Dedifferentiated amniotic fluid mesenchymal stem cell (primary cell): ENCODE measurements at regions not wholly inside any gene's neighbourhood (a gene's known extent, or its start where the extent isn't known, plus 50 kb on each side); places are given as distances from the start of the nearest gene placed in this dataset.

Source experiments
- DNase-seq: peaks from one replicate; pipeline ENCODE4 v3.0.0-alpha.2; 2016; ENCODE audit errors: extremely low spot score

DNA sequence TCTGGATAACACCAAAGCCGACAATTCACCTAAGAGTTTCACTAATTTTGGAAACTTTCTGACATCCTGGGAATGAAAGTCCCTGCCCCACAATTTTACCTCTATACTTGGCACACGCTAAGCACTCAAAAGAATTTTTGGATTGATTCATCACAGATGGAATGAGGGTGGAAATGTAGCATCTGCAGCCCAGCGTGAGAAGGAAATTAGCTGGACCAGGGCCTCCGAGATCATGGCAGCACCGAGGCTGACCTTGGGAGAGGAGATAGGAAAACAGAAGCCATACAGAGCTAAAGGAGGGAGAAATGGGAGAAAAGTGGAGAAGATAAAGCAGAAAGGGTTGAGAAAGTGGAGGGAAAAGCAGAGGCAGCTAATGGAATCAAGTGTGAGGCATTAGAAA, 606.6 kb upstream of the DPP6 start:
- DNase-seq: no peak

DNA sequence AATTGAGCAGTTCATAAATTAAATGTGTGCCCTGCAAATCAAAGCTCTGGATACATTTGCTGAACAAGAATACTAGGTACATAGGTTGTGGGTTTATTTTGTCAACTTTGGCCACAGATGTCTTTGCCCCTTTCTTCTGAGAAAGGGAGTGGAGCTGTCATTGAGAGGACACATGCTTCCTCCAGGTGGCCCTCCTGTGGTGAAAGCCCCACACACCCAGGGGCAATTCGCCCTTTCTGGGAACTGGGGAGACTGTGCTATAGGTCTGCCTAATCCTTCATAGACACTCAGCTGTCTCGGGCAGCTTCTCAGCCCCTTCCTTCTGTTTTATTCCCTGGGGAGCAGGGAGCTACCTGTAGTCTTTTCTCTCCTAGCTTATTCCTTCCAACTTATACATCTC, 605.7 kb upstream of the DPP6 start:
- DNase-seq: no peak

DNA sequence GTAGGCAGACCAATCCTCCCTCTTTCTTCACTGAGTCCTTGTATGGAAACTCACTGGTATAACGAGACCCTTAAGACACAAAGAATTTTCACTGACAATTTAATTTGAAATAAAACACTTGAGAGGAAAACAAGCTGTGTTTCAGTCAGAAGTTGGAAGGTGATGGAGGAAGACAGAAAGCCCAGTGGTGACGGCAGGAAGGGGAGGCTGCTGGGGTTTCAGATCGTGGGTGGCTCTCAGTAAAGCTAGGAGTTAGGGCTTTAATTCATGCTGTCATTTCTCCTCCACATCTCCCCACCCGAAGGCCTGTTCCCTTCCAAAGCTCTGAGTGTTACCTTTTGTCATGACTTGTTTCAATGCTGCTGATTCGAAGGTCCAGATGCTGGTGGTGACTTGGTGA, 605.2 kb upstream of the DPP6 start:
- DNase-seq: no peak

DNA sequence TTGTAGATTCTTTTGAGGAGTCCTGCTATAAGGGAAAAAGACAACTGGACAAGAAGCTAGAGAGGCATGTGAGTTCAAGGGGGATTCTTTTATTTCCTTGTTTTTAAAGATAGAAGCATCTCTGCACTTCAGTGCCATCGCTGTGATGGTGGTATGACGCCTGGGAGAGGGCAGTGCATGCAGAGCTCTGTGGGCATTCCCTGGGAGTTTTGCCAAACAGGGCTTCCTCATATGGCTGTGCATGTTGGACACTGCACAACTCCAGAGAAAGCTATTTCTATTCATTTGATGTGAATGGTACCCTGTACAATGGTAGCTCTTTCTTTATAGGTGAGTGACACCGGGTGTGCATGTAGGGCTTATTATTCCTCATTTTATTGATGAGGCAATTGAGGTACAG, 599.5 kb upstream of the DPP6 start:
- DNase-seq: no peak

DNA sequence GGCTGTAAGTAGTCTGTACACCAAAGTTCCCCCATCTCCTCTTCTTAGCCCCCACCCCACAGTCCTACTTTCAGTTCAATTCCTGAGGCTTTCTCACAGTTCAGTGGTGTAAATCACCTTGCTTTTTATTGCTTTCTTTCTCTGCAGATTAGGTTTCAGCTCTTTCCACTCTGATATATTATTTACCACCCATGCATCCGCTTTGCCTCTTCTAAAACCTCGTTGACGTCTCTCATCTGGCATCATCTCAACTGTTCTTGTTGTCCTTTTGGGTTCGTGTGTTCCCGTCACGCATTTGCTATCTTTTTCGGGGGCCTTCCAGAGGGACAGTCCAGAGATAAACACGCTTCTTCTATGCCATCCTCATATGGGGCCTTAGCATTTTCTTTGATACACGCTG, 597.9 kb upstream of the DPP6 start:
- DNase-seq: no peak

DNA sequence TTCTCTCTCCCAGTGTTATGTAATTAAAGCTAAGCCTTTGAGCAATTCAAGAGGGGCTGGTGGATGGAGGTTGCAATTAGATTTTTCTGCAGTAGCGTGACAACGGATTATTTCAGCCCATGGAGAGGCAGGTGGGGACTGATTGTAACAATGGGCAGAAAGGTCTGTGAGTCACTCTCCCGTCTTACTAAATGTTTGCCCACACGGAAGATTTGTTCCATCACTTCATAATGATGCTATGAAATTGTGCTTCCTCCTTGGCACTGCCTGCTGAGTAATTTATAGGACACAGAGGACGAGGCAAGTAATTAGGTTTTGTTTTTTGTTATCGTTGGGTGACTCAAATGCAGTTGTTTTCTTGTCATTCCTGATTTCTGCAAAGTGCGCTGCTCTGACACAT, 594.5 kb upstream of the DPP6 start:
- DNase-seq: no peak

DNA sequence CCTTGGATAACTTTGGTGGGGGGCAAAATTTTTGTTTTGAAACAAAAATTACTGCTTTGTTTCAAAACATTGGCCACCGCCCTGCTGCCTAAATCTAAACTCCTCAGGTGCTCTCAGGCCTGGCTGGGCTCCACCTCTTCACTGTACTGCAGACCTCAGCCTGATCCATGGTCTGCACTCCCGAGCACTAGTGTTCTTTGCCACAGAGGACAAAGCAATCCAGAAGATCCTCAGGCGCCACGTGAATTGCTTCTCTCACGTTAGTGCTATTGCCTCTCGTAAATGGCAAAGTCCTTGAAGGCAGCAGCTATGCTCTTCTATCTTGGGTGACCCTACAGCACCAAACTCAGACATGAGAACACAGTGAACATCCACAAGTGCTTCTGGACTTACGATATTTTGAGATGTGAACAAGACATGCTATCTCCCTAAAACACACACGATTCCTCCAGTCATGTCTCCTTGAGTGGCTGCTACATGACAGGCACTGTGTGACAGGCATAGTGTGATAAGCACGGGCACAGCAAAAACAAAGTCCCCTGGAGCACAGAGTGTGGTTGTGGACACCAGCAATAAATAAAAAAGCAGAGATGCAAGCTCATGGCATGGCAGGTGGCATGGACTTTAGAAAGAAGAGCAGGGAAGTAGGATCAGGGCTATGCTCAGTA, 582.1 kb upstream of the DPP6 start:
- no peak for DNase-seq

DNA sequence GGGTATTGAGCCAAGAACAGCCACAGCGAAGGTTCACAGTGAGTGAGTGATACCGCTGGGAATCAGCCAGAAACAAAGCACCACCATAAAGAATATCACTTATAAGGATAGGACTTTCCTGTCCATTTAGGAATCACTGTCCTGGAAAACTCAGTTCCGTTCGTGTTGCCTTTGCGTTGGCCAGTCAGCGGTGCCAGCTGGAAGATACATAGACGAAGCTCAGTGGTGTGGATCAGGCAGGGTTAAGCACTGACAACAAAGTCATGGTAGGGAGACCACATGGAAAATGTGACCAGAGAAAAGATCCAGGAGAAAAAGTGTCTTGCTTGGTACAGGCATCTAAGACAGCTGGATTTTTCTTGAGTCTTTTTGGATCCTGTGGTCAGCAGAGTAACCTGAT, 579.7 kb upstream of the DPP6 start:
- no peak for DNase-seq

DNA sequence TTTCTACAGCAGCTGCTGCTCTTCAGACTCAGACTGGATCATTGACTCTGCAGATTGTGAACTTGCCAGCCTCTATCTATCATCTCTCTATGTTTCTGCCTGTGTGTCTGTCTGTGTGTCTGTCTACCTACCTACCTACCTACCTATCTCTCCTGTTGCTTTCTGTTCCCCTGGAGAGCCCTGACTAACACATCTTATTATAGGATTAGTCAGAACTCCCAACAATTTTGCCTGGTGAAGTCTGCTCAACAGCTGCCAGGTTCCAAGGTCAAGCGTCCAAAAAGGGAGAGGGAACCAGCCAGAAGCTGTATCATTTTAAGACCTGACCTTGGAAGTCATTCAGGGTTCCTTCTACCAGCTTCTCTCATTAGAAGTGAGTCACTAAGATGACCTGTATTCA, 579.0 kb upstream of the DPP6 start:
- DNase-seq: no peak

DNA sequence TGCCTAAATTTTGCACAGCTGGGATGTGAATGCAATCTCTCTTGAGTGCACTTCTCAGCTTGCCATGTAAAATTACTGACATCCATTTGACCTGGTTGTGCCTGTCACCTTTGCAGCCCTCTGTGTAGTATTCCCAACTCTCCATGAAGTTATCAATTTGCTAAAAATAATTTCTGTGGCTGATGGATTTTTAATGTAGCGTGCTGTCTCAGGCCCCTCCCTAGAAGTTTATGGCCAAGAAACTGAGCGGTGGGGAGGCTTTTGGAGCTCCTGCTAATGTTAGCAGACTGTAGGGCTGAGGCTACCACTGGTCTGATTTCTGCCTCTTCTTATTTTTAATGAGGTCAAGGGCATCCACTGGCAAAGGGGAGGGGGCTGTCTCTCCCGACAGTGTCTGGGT, 577.0 kb upstream of the DPP6 start:
- DNase-seq: no peak

DNA sequence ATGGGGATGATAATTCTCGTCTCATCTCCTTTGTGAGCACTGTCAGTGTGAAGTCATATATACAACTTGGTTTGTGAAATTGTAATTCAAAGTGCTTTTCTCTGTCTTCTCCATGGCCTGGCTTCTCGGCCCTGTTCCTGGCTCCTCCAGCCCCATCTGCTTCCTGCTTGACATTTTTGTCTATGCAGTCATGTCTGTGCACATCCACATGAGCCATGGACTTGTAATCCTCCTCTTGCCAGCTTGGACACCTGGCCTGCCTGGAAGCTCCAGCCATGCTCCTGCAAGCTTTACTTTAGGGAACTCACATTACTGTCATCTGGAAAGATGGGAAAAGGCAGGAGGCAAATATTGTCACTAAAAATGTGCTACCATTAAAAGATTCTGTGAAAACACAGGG, 576.0 kb upstream of the DPP6 start:
- no peak for DNase-seq

DNA sequence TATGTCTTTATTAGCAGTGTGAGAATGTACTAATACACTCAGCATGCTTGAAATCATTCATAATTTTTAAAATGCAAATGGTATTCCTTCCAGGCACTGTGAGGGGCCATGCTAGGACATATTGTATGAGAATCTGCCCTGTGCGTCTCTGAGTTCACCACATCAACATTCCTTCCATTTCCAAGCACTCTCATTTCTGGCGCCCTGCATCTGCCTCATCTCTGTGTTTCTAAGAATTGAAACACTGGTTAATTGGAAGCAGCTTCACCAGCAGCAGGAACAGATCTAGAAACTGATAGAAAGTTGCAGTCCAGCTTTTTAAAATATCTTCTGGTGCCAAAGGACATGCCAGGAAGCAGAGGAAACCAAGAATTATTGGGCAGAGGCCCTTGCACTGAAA, 555.9 kb upstream of the DPP6 start:
- no peak for DNase-seq

DNA sequence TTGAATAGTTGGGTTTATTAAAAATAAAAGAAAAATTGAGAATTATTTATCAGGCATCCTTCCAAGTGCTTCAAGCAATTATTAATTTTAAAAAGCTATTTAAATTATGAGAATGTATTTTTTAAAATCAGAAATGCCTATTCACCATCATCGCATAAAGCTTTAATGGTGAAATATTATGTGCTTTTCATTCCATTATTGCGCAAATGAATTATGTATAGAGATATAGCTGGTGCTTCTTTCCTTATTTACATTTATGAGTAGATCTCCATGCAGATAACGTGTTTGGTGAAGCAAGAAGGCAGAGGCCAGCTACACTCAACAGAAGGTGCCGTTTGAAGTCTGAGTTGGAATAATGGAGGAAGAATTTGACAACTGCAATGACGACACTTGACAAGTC, 549.1 kb upstream of the DPP6 start:
- DNase-seq: no peak

DNA sequence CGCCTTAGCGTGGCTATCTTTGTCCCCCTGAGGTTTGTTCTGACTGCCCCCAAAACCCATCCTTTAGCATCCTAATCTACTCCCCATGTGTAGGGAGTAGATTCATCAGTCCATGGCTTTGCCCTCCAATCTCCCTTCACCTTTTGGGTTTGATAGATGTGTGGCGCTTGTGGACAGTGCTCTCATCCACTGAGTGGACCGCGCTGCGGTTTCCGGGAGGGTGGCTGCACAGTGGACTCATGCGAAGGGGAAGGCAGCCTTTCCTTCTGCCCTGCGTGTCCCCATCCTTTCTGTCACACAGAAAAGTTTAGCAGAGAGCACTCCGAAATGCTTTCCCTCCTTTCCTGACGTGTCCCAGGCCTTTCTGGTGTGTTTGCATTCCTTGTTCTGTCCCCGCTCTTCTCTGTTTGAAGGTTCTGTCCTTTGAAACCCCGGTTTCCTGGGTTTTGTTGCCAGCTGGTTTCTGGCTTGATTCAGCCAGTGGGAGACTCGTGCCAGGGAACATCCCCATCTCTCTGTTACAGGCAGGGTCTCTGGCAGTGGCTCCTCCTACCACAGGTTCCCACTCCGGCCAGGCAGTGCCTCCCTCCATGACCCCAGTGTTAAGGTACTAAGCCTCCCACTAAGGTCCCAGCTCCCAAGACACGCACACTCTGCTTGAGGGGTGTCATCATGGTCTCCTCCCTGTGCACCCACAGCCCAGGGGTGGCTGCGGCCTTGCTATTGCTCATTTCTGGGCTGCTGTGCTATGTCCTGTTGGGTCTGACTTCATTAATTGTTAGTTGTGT, 547.7 kb upstream of the DPP6 start:
- DNase-seq: no peak

DNA sequence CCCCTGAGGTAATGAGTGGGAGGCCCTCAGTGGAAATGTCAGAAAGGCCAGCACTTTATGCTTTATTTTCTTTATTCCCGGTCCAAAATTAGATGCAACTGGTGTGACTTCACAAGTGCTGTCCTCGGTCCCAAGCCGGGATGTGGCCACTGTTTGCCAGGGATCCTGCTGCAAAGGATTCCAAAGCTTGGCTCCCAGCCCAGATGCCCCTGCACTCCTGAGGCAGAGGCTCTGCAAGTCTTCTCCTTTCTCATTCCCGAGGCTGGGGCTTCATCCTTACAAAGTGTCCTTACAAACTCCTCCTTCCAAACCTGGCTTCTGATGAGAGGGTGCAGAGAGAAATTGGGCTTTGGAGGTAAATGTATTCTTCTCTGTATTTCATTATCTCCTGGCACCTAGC, 544.3 kb upstream of the DPP6 start:
- no peak for DNase-seq

DNA sequence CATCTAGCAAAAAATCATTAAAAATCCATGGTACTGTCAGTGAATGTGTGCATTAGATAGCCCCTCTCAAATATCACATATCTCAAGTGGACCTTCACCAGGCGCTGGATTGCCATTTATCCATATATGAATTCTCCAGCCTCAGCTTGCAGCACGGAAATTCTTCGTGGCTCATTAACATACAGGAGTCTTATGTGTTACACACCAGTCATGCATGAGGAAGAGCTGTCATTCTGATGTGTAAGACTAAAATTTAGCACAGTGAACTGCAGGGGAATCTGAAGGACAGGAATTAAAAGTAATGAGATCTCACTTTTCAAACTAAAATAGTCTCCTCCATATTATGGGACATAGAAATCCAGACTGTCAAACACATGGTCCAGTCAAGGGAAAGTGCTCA, 542.4 kb upstream of the DPP6 start:
- DNase-seq: no peak

DNA sequence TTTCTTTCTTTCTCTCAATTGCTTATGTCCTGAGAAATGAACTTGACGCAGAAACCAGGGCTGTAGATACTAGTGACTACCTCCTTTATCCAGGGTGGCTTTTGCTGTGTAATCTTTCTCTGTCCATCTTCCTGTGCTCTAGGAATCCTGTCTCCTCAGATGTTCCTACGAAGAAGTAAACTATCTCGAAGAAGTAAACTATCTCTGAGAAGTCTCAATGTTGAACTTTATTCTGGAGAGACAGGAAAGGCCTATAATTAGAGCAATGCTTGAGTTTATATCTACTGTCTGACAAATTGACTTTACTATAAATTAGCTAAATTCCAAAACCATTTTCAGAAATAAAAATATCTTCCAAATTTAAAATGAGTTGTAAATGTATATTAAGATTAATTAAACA, 541.5 kb upstream of the DPP6 start:
- no peak for DNase-seq

DNA sequence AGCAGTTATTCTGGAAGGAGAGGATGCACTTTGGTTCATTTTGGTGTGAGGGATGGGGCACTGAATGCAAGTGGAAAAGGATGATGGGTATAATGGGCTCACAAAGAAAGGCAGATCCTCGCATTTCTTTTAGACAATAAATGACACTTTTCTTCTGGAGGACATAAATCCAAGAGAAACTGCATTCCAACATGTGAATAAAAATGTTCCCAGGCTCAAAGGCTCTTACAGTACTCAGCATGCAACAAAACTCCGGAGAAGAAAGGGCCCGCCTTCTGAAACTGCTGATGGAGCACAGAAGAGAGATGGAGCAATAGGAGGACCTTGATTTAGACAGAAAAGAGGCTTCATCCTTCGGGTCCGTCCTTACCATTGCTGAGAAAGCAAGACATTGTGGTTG, 538.2 kb upstream of the DPP6 start:
- no peak for DNase-seq

DNA sequence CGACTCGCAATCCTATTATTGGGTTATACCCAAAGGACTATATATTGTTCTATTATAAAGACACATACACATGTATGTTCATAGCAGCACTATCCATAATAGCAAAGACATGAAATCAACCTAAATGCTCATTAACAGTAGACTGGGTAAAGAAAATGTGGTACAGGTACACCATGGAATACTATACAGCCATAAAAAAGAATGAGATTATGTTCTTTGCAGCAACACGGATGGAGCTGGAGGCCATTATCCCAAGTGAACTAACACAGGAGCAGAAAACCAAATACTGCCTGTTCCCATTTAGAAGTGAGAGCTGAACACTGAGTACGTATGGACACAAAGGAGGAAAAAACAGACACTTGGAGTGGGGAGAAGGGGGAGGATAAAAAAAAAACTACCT, 536.8 kb upstream of the DPP6 start:
- no peak for DNase-seq

DNA sequence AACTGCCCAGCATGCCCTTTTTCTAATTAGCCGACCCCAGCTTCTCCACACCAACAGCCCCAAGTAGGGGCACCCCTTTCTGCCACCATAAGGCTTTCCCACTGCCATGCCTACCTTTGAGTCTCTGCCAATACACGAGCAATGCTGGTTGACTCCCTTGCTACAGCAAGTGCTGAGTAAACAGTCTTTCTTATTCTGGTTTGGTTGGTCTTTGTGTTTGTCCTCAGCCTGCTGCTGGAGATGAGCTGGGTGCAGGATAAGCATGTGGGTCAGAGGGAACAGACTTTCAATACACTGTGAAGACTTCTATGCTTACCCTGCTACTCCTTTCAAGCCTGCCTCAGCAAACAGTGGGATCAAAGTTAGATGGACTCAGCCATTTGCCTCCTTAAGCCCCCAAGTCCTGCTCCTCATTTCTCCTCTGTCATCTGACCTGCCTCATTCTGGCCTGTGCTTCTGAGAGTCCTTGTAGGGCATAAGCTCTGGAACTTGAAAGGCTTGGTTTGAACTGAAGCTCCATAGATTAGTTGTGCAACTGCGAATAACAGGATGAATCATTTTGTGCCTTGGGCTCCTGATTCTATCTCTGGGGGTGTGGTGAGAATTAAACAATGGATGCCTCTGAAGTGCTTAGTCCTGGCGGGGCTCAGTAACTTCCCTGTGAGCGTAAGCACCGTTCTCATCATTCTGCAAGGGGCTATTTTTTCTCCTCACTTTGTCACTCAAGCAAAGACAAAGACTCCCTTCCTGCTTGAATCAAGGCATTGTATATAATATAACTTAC, 533.8 kb upstream of the DPP6 start:
- DNase-seq: no peak

DNA sequence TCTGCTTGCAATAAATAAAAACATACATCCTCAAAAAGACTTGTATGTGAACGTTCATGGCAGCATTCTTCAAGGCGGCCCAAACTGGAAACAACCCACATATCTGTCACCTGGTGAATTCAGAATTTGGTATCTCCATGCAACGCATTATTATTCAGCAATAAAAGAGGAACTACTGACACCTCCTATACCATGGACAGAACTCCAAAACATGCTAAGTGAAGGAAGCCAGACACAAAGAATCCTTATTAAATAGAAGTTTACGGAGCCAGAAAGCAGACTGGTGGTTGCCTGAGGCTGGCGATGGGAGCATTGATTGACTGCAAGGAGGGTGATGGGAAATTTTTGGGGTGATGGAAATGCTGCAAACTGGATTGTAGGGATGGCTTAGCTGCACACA, 530.8 kb upstream of the DPP6 start:
- no peak for DNase-seq

DNA sequence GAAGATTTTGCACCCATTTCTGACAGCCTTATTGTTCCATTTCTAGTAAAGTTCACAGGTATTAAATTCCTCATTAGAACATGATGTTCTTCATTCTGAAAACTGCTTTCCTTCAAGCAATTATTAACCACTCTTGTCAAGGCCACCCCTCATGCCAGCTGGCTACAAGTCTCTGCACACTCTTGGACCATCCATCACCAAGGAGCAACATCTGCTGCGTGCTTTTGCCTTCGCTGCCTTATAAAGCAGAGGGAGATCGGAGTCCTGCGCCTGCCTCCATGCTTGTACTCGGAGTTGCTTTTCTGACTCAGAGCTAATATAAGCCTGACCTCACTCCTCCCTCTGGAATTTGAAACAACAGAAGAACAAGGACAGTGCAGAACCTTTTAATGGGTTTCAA, 529.9 kb upstream of the DPP6 start:
- no peak for DNase-seq
